ENCODE measurements at regions not wholly inside any gene's neighbourhood (a gene's known extent, or its start where the extent isn't known, plus 50 kb on each side); places are given as distances from the start of the nearest gene placed in this dataset.

- TF ChIP-seq, protein P1, sequence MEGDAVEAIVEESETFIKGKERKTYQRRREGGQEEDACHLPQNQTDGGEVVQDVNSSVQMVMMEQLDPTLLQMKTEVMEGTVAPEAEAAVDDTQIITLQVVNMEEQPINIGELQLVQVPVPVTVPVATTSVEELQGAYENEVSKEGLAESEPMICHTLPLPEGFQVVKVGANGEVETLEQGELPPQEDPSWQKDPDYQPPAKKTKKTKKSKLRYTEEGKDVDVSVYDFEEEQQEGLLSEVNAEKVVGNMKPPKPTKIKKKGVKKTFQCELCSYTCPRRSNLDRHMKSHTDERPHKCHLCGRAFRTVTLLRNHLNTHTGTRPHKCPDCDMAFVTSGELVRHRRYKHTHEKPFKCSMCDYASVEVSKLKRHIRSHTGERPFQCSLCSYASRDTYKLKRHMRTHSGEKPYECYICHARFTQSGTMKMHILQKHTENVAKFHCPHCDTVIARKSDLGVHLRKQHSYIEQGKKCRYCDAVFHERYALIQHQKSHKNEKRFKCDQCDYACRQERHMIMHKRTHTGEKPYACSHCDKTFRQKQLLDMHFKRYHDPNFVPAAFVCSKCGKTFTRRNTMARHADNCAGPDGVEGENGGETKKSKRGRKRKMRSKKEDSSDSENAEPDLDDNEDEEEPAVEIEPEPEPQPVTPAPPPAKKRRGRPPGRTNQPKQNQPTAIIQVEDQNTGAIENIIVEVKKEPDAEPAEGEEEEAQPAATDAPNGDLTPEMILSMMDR (IDR thresholded peaks at IDR 0.05), result no peak
- TF ChIP-seq POLR2AphosphoS5 (IDR thresholded peaks at IDR 0.05), result no peak
Observed at GRCh38 chr18:65429601-65430000, 321.2 kb upstream of the CDH7 start.
